ENCODE measurements at regions not wholly inside any gene's neighbourhood (a gene's known extent, or its start where the extent isn't known, plus 50 kb on each side); places are given as distances from the start of the nearest gene placed in this dataset.

DNA sequence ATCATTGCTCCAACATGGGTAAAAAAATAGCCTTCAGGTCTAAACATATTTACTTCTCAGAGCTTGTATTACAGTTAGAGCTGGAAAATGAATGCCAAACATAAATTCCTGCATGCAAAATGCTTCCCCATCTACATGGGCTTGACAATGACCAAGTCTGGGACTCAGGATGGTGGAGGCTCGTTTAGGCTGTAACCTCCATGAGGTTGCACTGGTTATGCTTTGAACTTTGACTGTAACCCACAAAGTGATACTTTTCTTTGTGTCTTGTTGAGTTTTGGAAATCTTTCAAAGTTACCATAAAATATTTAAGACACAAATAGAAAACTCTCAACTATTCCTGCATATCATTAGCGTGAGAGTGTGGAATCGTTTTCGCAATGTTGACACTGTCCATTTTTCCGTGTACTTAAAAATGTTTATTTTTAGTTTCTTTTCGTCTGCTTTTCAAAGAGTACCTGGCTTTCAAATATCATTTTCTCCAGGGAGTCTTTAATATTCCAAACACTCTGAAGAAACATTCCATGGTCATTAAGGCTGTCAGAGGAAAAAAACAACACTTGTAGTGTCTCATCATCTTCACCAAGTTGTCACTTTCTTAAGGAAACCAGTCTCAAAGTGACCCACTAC is 487.8 kb downstream of the ENC1 start:
- no peak for DNase-seq

GRCh38 chr5:74152136-74152535 is 488.4 kb downstream of the ENC1 start:
- no peak for DNase-seq

GRCh38 chr5:74149395-74149794 is 491.1 kb downstream of the ENC1 start:
- DNase-seq = no peak

GRCh38 chr5:74148321-74148720 is 492.2 kb downstream of the ENC1 start:
- DNase-seq = no peak

- no peak for DNase-seq
These were observed 493.7 kb downstream of the ENC1 start for GRCh38 chr5:74146796-74147195.

GRCh38 chr5:74145951-74146350 is 494.6 kb downstream of the ENC1 start:
- no peak for DNase-seq

DNA sequence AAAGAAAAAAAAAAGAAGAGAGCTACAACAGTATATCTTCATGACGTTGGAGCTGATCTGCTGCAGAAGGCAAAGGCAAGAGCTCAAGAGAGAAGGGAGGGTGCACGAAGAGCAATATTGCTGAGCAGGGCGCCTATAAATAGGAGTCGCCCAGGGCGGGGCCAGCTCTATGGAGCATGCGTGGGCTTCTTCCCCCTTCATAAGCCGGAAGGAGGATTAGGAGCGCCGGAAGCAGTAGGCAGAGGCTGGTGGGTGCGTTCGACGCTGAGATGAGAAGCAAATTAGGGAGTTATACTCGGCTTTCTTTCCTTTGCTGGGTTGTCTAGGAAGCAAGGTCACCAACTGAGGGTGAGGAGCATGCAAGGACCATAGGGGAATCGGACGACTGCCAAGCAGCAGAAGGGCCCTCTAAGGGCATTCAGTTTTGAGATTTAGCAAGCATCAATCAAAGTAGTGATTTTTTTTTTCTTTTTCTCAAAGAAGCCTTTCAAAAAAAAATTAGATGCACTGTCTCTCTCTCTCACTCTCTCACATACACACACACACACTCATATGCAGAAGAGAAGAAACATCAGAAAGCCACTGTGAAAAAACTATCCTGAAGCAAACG is 496.7 kb downstream of the ENC1 start:
- no peak for DNase-seq

- no peak for DNase-seq
These were observed 497.4 kb downstream of the ENC1 start for GRCh38 chr5:74143151-74143550.

DNA sequence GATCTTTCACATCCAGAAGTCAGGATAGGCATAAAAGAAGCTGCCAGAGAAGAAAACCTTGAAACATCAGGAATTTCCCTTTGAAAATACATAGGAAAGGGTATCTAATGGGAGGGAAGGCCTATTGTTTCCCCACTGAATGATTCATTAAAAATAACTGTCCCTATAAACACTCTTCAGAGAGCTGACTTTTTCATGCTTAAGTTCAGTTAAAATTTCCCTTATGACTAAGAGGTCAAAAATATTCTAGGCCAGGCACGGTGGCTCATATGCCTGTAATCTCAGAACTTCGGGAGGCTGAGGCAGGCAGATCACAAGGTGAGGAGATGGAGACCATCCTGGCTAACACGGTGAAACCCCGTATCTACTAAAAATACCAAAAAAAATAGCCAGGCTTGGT is 499.5 kb downstream of the ENC1 start:
- DNase-seq = no peak

- no peak for DNase-seq
These were observed 500.1 kb downstream of the ENC1 start for GRCh38 chr5:74140409-74140808.

DNA sequence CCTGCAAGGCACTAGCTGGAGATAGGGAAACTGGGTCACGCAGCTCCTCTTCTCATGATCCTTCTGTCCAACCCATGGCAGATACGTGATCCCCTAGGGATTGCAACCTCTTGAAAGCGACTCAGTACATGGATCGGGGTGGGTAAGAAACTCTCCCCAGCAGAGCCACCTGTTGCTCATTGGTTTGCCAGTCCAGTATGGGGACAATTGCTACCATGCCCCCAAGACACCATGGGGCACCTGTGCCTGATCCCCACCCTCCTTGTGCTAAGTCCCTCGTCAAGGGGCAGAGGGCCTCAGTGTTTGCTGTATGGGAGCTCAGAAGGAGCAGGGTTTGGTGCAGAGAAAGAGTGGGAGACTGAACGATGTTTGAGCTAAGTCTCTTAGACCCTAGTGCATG is 500.9 kb downstream of the ENC1 start:
- no peak for DNase-seq

DNA sequence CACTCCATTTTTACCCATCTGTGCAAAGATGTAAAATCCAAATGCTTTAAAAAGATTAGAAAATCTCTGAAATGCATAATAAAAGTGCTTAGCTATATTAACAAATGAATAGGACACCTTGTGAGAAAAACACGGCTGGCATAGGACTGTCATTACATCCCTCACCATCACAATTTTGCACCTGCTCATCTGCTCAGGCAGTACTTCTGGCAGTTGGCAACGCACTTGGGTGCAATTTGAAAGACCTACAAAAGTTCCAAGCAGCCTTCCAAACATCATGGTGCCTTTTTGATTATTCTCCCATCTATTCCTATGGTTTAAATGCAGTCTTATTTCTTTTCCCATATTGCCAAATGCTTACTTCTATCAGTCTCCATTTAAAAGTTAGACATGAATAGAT is 501.8 kb downstream of the ENC1 start:
- no peak for DNase-seq

DNA sequence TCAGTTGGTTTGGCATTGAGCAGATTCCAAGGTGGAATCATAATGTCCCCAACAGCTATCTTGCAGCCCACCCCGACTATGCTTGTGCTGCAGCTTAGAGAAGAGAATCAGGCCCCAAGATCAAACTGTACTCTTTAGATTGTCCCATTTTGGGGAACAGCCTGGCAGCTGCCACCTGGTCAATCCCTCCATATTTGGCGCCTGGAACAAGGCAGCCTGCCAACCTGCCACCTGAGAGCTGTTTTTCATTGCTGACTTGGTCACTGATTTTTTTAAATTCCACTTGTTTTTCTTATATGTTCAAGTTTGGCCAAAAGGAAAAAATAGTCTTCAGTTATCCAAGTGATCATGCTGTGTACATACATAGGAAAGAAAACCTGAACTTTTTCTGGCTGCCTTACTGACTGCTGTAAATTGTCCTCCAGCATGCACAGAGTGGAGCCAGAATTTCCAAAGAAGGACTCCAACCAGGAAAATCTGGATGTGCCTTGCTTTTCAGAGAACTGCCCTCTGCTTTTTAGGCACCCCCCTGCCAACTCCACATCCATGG is 504.2 kb downstream of the ENC1 start:
- DNase-seq = no peak

DNA sequence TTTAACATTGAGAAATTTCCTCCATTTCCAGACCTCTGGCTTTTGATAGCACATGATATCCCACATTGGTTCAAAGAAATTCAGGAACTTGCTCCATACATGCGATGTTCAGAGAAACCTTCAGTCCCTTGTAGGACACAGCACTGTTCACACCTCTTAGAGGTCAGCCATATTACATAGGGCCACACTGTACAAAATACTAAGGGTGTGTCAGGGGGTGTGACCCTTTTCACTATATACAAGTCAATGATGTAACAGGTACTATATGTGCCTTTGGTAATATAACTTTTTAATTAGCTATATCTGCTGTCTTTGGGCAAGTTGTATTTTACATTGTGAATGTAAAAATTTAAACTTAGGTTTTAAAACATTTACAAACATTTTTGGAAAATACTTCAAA is 505.5 kb downstream of the ENC1 start:
- no peak for DNase-seq

DNA sequence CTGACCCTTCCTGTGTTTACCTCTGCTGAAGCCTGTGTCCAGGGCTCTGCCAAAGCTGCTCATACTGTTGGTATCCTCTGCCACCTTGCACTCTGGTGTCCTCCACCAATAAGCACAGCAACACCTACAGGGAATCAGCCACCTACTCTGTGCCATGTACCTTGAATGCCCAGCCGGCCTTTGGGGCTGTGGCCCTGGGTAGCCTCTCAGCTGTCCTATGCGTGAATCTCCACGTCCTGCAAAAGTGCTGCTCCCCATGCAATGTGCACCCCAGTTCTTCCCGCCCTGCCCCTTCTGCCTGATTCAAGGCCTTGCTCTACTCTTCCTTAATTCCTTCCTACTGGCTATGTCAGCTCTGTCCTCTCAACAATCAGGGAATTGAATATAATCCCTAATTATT is 506.5 kb downstream of the ARHGEF28 start:
- DNase-seq = no peak

- DNase-seq = no peak
These were observed 505.3 kb downstream of the ARHGEF28 start for GRCh38 chr5:74131250-74131649.

GRCh38 chr5:74130155-74130897 is 504.3 kb downstream of the ARHGEF28 start:
- no peak for DNase-seq

GRCh38 chr5:74127381-74128320 is 501.7 kb downstream of the ARHGEF28 start:
- no peak for DNase-seq

DNA sequence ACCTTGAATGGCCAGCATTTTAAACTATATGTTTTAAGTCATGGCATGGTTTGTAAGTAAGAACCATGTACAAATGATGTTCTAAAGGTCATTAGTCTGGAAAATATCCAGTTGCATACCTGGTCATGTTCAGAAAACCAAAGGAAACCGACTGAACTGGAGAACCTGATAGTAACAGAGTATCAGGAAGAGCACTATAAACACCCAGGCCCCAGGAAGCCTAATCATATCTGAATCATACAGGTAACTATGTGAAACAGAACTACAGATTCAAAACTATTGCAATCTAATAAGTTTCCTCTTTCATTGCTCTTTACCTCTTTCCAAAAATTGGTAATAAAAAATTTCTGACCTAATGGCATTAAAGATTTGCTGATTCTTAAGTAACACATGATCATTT is 500.3 kb downstream of the ARHGEF28 start:
- no peak for DNase-seq

DNA sequence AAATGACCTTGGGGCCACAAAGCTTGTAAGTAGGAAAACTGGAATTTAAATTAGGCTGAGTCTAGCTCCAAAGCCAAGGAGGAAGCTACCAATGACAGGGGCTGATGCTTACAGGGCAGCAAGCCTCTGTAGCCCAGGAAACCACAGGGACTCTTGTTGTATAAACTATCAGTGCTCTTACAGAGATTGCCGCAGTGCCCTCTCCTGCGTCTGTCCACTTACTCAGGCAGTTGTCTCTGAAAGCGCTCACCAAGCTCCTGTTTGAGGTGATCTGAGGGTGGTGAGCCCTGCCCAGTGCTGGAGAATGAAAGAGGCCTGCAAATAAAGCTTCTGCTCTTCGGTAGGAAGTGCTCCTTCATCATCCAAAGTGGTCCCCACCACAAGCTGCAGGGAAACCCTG is 498.8 kb downstream of the ARHGEF28 start:
- DNase-seq = no peak

DNA sequence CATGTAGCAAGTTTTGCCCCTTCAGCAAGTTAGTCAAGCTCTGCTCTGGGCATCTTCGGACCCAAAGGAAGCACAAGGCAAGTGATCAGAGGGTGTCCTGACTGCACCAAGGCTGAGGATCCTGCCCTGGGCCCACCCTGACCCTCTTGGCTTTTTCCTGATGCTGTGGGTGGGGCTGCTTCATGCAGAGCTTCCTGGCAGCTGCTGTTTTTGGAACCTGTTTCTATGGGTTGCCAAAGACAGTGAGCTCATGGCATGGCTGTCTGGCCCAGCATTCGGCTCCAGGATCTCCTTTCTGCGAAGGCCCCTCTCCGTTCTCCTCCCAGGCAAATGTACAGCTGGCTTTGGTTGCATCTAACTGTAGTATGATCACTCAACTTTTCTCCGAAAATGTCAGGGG is 497.9 kb downstream of the ARHGEF28 start:
- no peak for DNase-seq

DNA sequence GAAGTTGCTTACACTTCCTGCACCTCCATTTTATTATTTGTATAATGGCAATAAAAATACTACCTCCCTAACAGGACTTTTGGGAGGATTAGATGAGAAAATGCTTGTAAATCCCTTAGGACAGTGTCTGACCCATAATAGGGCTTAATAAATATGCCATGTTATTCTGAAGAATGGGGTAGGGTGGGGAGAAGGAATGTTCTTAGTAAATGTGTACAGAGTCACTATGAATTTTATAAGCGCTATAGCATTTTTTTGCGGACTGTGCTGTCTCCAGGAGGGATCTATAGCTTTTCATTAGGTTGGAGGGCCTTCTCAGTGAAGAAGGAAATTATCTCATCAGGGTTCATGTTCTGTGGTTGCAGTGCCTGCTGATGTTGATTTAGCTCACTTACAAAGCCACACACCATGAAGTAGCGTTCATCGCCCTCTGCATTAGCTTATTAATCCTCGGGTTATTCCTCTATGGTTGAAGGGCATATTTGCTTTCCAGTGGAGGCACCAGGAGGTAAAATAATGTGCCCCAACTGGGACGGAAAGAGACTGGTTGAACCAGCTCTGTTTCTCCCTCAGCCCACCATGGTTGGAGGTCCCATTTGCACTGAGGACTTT is 497.1 kb downstream of the ARHGEF28 start:
- no peak for DNase-seq

All from left kidney (tissue), 1 donor.